Keratinocyte (primary cell): ENCODE measurements at regions not wholly inside any gene's neighbourhood (a gene's known extent, or its start where the extent isn't known, plus 50 kb on each side); places are given as distances from the start of the nearest gene placed in this dataset.

Experiments used
- DNase-seq: peaks from one replicate; pipeline ENCODE4 v3.0.0-alpha.2; 2011; ENCODE audit warnings: low read depth, missing footprints, low spot score
- FAIRE-seq: peaks from 2 replicates; lab custom pipeline; 2011; peaks lifted over from hg19 to GRCh38; lab: Jason Lieb, UNC
- H2AFZ ChIP-seq: 2 replicates; pipeline ENCODE4 v1.6.0; 2012; ENCODE audit warnings: low read length, control low read depth, inconsistent platforms; ENCODE audit not compliant: control insufficient read depth
- H3K27ac ChIP-seq: 2 replicates; pipeline ENCODE4 v1.5.1; 2011; ENCODE audit warnings: low read length; ENCODE audit not compliant: control insufficient read depth, insufficient read depth
- H3K27me3 ChIP-seq: 3 replicates; pipeline ENCODE4 v1.6.0; 2011; ENCODE audit warnings: low read length; ENCODE audit not compliant: control insufficient read depth, insufficient read depth; ENCODE audit errors: extremely low read depth
- H3K36me3 ChIP-seq, 2 experiments: 2 replicates in 1 of 2; 3 replicates in 1 of 2; pipeline ENCODE4 v1.5.1; 2011; ENCODE audit warnings: low read length in 2 of 2, mild to moderate bottlenecking in 1 of 2; ENCODE audit not compliant: control insufficient read depth in 2 of 2, insufficient read depth in 2 of 2; ENCODE audit errors: extremely low read depth in 1 of 2
- H3K4me1 ChIP-seq: 3 replicates; pipeline ENCODE4 v1.5.1; 2011; ENCODE audit warnings: low read length; ENCODE audit not compliant: control insufficient read depth, insufficient read depth; ENCODE audit errors: extremely low read depth
- H3K4me2 ChIP-seq: 3 replicates; pipeline ENCODE4 v1.6.0; 2011; ENCODE audit warnings: low read depth, low read length; ENCODE audit not compliant: control insufficient read depth, insufficient read depth; ENCODE audit errors: extremely low read depth
- H3K4me3 ChIP-seq, 3 experiments: fragments of 200-600 bp in 1 of 3; sonication (generic) in 1 of 3; 2 replicates in 2 of 3; 3 replicates in 1 of 3; pipeline ENCODE4 v1.5.1; 2011 to 2016; ENCODE audit warnings: low read length in 3 of 3, mild to moderate bottlenecking in 3 of 3, control low read depth in 2 of 3, inconsistent platforms in 1 of 3, low read depth in 1 of 3, mixed read lengths in 1 of 3, mixed run types in 1 of 3, moderate library complexity in 1 of 3; ENCODE audit not compliant: control insufficient read depth in 2 of 3, insufficient read depth in 2 of 3; ENCODE audit errors: extremely low read depth in 1 of 3
- H3K79me2 ChIP-seq: 2 replicates; pipeline ENCODE4 v1.6.0; 2012; ENCODE audit warnings: low read length; ENCODE audit not compliant: control insufficient read depth, insufficient read depth
- H3K9ac ChIP-seq: 3 replicates; pipeline ENCODE4 v1.6.0; 2011; ENCODE audit warnings: low read length; ENCODE audit not compliant: control insufficient read depth, insufficient read depth; ENCODE audit errors: extremely low read depth
- H3K9me1 ChIP-seq: 3 replicates; pipeline ENCODE4 v1.6.0; 2011; ENCODE audit warnings: low read length; ENCODE audit not compliant: control insufficient read depth, insufficient read depth; ENCODE audit errors: extremely low read depth
- H3K9me3 ChIP-seq: 2 replicates; pipeline ENCODE4 v1.5.1; 2012; ENCODE audit warnings: low read depth, low read length; ENCODE audit not compliant: control insufficient read depth
- H4K20me1 ChIP-seq: 3 replicates; pipeline ENCODE4 v1.6.0; 2011; ENCODE audit warnings: low read length; ENCODE audit not compliant: control insufficient read depth, insufficient read depth; ENCODE audit errors: extremely low read depth
- EZH2 ChIP-seq: IDR thresholded peaks from one replicate; pipeline ENCODE4 v1.6.1; 2012; ENCODE audit warnings: inconsistent platforms, mild to moderate bottlenecking, low read length, moderate library complexity
- dilution Hi-C: fragments of 300-500 bp; cut with MboI; formaldehyde crosslinking; loops from one replicate; pipeline ENCODE4 v1.7.0; 2020; ENCODE audit warnings: low sequenced_read_pairs; ENCODE audit not compliant: extremely low pct_ligation_motif_present
- TF ChIP-seq, protein P1 (sequence below), 3 experiments: IDR thresholded peaks in 1 of 3; conservative IDR thresholded peaks in 1 of 3; optimal IDR thresholded peaks in 1 of 3; 2 replicates in 2 of 3; 3 replicates in 1 of 3; pipeline versions ENCODE3 to v1.5.1; 2011; ENCODE audit warnings: low read length in 3 of 3, mild to moderate bottlenecking in 3 of 3, moderate library complexity in 2 of 3, control low read depth in 1 of 3, inconsistent platforms in 1 of 3; ENCODE audit not compliant: insufficient read depth in 2 of 3; ENCODE audit errors: extremely low read depth in 1 of 3

DNA sequence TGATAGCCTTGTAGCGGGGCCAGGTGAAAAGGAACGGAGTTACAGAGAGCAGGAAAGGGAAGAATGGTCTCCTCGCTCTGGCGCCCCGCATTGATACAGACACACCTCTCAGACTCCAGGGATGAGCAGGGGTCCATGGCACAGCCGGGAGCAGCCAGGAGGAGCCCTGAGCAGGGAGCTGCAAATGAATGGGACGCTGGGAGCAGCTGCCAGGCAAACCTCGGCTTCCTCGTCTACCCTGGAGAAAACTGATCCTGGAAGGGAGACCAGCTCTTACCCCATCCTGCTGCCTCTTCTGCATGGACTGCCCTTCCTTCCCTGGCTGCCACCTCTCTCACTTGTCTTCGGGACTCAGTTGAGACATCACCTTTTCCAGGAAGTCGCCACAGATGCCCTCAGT, 97.3 kb upstream of the MAFB start:
- no peak overlapping the region for H2AFZ ChIP-seq
- no peaks in the 10 kb centered on the region for H4K20me1 ChIP-seq
- no peak overlapping the region for H3K9ac ChIP-seq
- DNase-seq (no peak), FAIRE-seq (no peak)
- no peak overlapping the region for H3K27ac ChIP-seq
- no peaks in the 10 kb centered on the region for H3K9me1 ChIP-seq
- no peaks in the 10 kb centered on the region for H3K9me3 ChIP-seq
- no peak overlapping the region for H3K4me2 ChIP-seq
- no peaks in the 10 kb centered on the region for H3K4me1 ChIP-seq
- no peaks in the 10 kb centered on the region for H3K36me3 ChIP-seq
- no peaks in the 10 kb centered on the region for H3K79me2 ChIP-seq
- no peak overlapping the region for H3K4me3 ChIP-seq
- dilution Hi-C loops: no loop called here
- peaks cover 4% of the 10 kb centered on the region for H3K27me3 ChIP-seq
- TF ChIP-seq, protein P1, sequence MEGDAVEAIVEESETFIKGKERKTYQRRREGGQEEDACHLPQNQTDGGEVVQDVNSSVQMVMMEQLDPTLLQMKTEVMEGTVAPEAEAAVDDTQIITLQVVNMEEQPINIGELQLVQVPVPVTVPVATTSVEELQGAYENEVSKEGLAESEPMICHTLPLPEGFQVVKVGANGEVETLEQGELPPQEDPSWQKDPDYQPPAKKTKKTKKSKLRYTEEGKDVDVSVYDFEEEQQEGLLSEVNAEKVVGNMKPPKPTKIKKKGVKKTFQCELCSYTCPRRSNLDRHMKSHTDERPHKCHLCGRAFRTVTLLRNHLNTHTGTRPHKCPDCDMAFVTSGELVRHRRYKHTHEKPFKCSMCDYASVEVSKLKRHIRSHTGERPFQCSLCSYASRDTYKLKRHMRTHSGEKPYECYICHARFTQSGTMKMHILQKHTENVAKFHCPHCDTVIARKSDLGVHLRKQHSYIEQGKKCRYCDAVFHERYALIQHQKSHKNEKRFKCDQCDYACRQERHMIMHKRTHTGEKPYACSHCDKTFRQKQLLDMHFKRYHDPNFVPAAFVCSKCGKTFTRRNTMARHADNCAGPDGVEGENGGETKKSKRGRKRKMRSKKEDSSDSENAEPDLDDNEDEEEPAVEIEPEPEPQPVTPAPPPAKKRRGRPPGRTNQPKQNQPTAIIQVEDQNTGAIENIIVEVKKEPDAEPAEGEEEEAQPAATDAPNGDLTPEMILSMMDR (optimal IDR thresholded peaks at IDR 0.05 in 1 of 3, IDR thresholded peaks at IDR 0.05 in 1 of 3, conservative IDR thresholded peaks at IDR 0.05 in 1 of 3; ENCODE audit: extremely low read depth in 1 of 3, insufficient read depth in 2 of 3, low read length in 3 of 3): no peak
- TF ChIP-seq EZH2: no peak

DNA sequence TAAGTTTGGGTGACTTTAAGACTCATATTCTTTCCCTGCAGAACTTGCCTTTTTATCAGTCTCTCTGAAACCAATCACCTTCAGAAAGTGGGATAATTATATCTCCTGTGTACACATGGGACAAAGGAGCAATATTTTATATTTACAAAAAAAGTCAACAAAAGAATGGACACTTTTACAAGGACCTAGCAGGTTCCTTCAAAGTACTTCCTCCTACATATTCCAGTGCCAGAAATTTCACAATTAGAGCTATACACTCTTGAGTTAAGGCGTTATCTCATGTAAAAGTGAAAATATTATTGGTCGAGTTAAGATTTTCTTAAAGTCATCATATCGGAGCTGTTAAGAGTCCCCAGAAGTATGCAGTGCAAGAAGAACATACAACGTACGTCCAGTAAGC, 98.9 kb upstream of the MAFB start:
- no peaks in the 10 kb centered on the region for H3K9me1 ChIP-seq
- H3K9me3 ChIP-seq: no peaks in the 10 kb centered on the region
- no peaks in the 10 kb centered on the region for H3K79me2 ChIP-seq
- H3K36me3 ChIP-seq: no peaks in the 10 kb centered on the region
- TF ChIP-seq, protein P1 (optimal IDR thresholded peaks at IDR 0.05 in 1 of 3, IDR thresholded peaks at IDR 0.05 in 1 of 3, conservative IDR thresholded peaks at IDR 0.05 in 1 of 3; ENCODE audit: extremely low read depth in 1 of 3, insufficient read depth in 2 of 3, low read length in 3 of 3): no peak
- no peak for TF ChIP-seq EZH2
- no peak overlapping the region for H3K9ac ChIP-seq
- no peak overlapping the region for H3K4me2 ChIP-seq
- no peak overlapping the region for H3K27ac ChIP-seq
- H4K20me1 ChIP-seq: no peaks in the 10 kb centered on the region
- FAIRE-seq (no peak), DNase-seq (no peak)
- H2AFZ ChIP-seq: no peak overlapping the region
- H3K27me3 ChIP-seq: no peaks in the 10 kb centered on the region
- H3K4me3 ChIP-seq: no peak overlapping the region
- dilution Hi-C loops: no loop called here
- H3K4me1 ChIP-seq: no peaks in the 10 kb centered on the region
